ENCODE measurements at regions not wholly inside any gene's neighbourhood (a gene's known extent, or its start where the extent isn't known, plus 50 kb on each side); places are given as distances from the start of the nearest gene placed in this dataset.

GRCh38 chr9:109953813-109954497 lies 174.0 kb downstream of the PALM2AKAP2 start:
- Mint-ChIP-seq H3K9me3 (no peaks in the 10 kb centered on the region), H3K4me1 (peaks cover 30% of the 10 kb centered on the region), H3K36me3 (ENCODE audit: low read depth) (no peaks in the 10 kb centered on the region), H3K27me3 (ENCODE audit: low read depth) (no peaks in the 10 kb centered on the region), H3K27ac (no peak overlapping the region), H3K4me3 (no peak overlapping the region)
- peak in 1 of 3 experiments; percentile 30 for TF ChIP-seq CTCF (IDR thresholded peaks at IDR 0.05; ENCODE audit: unreplicated experiment in 3 of 3)

GRCh38 chr9:109956717-109957440 lies 176.9 kb downstream of the PALM2AKAP2 start:
- H3K9me3 Mint-ChIP-seq, result no peaks in the 10 kb centered on the region
- peaks cover 4% of the 10 kb centered on the region for H3K27me3 Mint-ChIP-seq (ENCODE audit: low read depth)
- H3K4me1 Mint-ChIP-seq, result peaks cover 37% of the 10 kb centered on the region
- no peaks in the 10 kb centered on the region for H3K36me3 Mint-ChIP-seq (ENCODE audit: low read depth)
- H3K27ac Mint-ChIP-seq, result peak overlapping the region; percentile 13 to 56 (median 16)
- no peak for TF ChIP-seq CTCF (IDR thresholded peaks at IDR 0.05; ENCODE audit: unreplicated experiment in 3 of 3)
- H3K4me3 Mint-ChIP-seq, result peak overlapping the region in 1 of 3 experiments; percentile 4

GRCh38 chr9:109959679-109960078 lies 179.7 kb downstream of the PALM2AKAP2 start:
- H3K27ac Mint-ChIP-seq, result no peak overlapping the region
- H3K4me1 Mint-ChIP-seq, result peaks cover 31% of the 10 kb centered on the region
- no peak for TF ChIP-seq CTCF (IDR thresholded peaks at IDR 0.05; ENCODE audit: unreplicated experiment in 3 of 3)
- peaks cover 4% of the 10 kb centered on the region for H3K27me3 Mint-ChIP-seq (ENCODE audit: low read depth)
- H3K9me3 Mint-ChIP-seq, result no peaks in the 10 kb centered on the region
- no peaks in the 10 kb centered on the region for H3K36me3 Mint-ChIP-seq (ENCODE audit: low read depth)
- H3K4me3 Mint-ChIP-seq, result no peak overlapping the region

GRCh38 chr9:109961626-109962025 lies 181.6 kb downstream of the PALM2AKAP2 start:
- Mint-ChIP-seq H3K4me1 (peaks cover 25% of the 10 kb centered on the region), H3K9me3 (no peaks in the 10 kb centered on the region), H3K27ac (no peak overlapping the region), H3K4me3 (no peak overlapping the region), H3K36me3 (ENCODE audit: low read depth) (no peaks in the 10 kb centered on the region), H3K27me3 (ENCODE audit: low read depth) (peaks cover 4% of the 10 kb centered on the region)
- no peak for TF ChIP-seq CTCF (IDR thresholded peaks at IDR 0.05; ENCODE audit: unreplicated experiment in 3 of 3)

- H3K27me3 Mint-ChIP-seq (ENCODE audit: low read depth), result peaks cover 4% of the 10 kb centered on the region
- H3K4me1 Mint-ChIP-seq, result peaks cover 24% of the 10 kb centered on the region
- H3K36me3 Mint-ChIP-seq (ENCODE audit: low read depth), result no peaks in the 10 kb centered on the region
- no peak for TF ChIP-seq CTCF (IDR thresholded peaks at IDR 0.05; ENCODE audit: unreplicated experiment in 3 of 3)
- H3K27ac Mint-ChIP-seq, result no peak overlapping the region
- no peaks in the 10 kb centered on the region for H3K9me3 Mint-ChIP-seq
- H3K4me3 Mint-ChIP-seq, result no peak overlapping the region
Measured at GRCh38 chr9:109962215-109962614, 182.2 kb downstream of the PALM2AKAP2 start.
